Tibial artery (tissue), 4 donors: ENCODE measurements at regions not wholly inside any gene's neighbourhood (a gene's known extent, or its start where the extent isn't known, plus 50 kb on each side); places are given as distances from the start of the nearest gene placed in this dataset.

Source experiments
- DNase-seq, 2 donors: peaks; one replicate each; pipeline ENCODE4 v3.0.0-alpha.2; 2019
- H3K27ac ChIP-seq, 2 donors: fragments of 200-600 bp; sonication (generic) in 1 of 2; 1 replicate in 1 of 2; 2 replicates in 1 of 2; pipeline ENCODE4 v1.5.1; 2018 to 2019; ENCODE audit warnings: mild to moderate bottlenecking in 1 of 2
- H3K27me3 ChIP-seq, 2 donors: fragments of 200-600 bp; sonication (generic) in 1 of 2; one replicate each; pipeline versions ENCODE4 v1.5.1 to v1.6.0; 2016 to 2019
- H3K36me3 ChIP-seq, 3 donors: fragments of 200-600 bp; sonication (generic) in 2 of 3; one replicate each; pipeline ENCODE4 v1.5.1; 2016 to 2019; ENCODE audit warnings: mild to moderate bottlenecking in 2 of 3
- H3K4me1 ChIP-seq, 4 donors: fragments of 200-600 bp; sonication (generic) in 2 of 4; 1 replicate in 3 of 4; 2 replicates in 1 of 4; pipeline ENCODE4 v1.5.1; 2016 to 2019
- H3K4me3 ChIP-seq, 2 donors: fragments of 200-600 bp; sonication (generic) in 1 of 2; 1 replicate in 1 of 2; 2 replicates in 1 of 2; pipeline ENCODE4 v1.5.1; 2018 to 2019; ENCODE audit warnings: mild to moderate bottlenecking in 2 of 2
- H3K9me3 ChIP-seq, 3 donors: fragments of 200-600 bp; sonication (generic) in 1 of 3; one replicate each; pipeline ENCODE4 v1.5.1; 2016 to 2019
- intact Hi-C: fragments of 100-400 bp; cut with DNase I; formaldehyde crosslinking; loops from one replicate; pipeline ENCODE4 v1.15.0; 2023; ENCODE audit warnings: low total_unique reads
- TF ChIP-seq, protein P1 (sequence below), 2 experiments: fragments of 200-600 bp in 1 of 2; fragments of 450-650 bp in 1 of 2; IDR thresholded peaks; one replicate each; pipeline ENCODE4 v1.5.1; 2017 to 2019; ENCODE audit warnings: antibody characterized with exemption in 2 of 2, mild to moderate bottlenecking in 1 of 2, moderate library complexity in 1 of 2

DNA sequence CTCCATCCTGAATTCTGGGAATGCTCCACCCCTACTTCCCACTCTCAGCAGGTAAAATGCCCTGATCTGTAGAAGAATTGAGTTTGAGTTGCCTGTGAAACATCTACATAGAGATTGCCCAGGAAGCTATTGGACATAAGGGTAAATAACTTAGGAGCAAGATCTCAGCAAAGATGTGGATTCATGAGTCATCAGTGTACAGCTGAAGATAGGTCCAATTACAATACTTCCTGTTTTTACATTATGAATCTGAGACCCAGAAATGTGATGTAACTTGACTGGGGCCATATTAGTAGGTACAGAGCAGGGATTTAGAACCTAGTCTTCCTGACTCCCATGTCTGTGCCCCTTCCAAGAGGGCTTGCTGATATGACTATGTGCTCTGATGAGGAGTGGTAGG, 79.4 kb upstream of the FNDC3A start:
- TF ChIP-seq, protein P1, sequence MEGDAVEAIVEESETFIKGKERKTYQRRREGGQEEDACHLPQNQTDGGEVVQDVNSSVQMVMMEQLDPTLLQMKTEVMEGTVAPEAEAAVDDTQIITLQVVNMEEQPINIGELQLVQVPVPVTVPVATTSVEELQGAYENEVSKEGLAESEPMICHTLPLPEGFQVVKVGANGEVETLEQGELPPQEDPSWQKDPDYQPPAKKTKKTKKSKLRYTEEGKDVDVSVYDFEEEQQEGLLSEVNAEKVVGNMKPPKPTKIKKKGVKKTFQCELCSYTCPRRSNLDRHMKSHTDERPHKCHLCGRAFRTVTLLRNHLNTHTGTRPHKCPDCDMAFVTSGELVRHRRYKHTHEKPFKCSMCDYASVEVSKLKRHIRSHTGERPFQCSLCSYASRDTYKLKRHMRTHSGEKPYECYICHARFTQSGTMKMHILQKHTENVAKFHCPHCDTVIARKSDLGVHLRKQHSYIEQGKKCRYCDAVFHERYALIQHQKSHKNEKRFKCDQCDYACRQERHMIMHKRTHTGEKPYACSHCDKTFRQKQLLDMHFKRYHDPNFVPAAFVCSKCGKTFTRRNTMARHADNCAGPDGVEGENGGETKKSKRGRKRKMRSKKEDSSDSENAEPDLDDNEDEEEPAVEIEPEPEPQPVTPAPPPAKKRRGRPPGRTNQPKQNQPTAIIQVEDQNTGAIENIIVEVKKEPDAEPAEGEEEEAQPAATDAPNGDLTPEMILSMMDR (IDR thresholded peaks at IDR 0.05), result no peak
- H3K4me3 ChIP-seq, result no peak overlapping the region
- H3K4me1 ChIP-seq, result peaks cover 0 to 17% (median 4%) of the 10 kb centered on the region in 4 donors
- DNase-seq, result no peak
- intact Hi-C loops, result no loop called here
- no peaks in the 10 kb centered on the region for H3K36me3 ChIP-seq
- H3K27me3 ChIP-seq, result no peaks in the 10 kb centered on the region
- H3K27ac ChIP-seq, result no peak overlapping the region
- H3K9me3 ChIP-seq, result no peaks in the 10 kb centered on the region

DNA sequence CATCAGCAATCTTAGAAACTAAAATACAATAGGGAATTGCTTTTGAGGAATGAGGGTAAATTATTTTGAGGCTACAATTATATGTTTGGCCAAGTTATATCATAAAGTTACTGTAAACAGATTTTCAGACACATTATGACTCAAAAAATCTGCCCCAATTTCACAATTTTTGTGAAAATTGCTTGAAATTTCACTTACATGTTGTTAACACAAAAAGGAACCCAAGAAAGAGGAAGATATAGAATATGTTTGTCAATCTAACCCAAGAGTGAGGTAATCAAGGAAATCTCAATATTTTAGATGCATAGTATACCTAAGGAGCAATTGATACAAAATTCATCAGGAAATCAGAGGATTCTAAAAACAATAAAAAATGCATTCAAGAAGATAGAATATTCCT, 73.9 kb upstream of the FNDC3A start:
- TF ChIP-seq, protein P1 (IDR thresholded peaks at IDR 0.05), result no peak
- Histone ChIP-seq H3K36me3 (no peaks in the 10 kb centered on the region), H3K4me3 (no peak overlapping the region), H3K27me3 (no peaks in the 10 kb centered on the region), H3K27ac (no peak overlapping the region), H3K4me1 (no peaks in the 10 kb centered on the region), H3K9me3 (no peaks in the 10 kb centered on the region)
- intact Hi-C loops, result no loop called here
- no peak for DNase-seq

DNA sequence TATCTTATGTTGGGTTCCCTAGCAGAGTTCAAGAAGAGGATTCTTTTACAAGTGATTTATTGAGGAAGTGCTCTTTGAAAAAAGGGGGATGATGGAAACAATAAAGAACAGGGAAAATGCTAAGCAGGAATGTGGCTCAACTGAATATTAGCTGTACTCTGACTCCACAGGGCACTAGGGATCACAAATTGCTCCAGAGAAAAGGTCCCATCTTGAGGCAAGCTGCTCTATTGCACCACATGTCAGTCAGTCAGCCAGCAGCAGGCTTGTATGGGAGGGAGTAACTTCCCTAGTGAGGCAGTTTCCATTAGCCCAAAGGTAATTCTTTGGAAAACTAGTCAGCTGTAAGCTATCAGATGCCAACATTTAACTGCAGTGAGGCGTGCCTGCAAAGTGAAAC, 73.3 kb upstream of the FNDC3A start:
- Histone ChIP-seq H3K36me3 (no peaks in the 10 kb centered on the region), H3K4me1 (no peaks in the 10 kb centered on the region), H3K27me3 (no peaks in the 10 kb centered on the region), H3K27ac (no peak overlapping the region), H3K9me3 (no peaks in the 10 kb centered on the region), H3K4me3 (no peak overlapping the region)
- intact Hi-C loops, result no loop called here
- DNase-seq, result no peak
- TF ChIP-seq, protein P1 (IDR thresholded peaks at IDR 0.05), result no peak

DNA sequence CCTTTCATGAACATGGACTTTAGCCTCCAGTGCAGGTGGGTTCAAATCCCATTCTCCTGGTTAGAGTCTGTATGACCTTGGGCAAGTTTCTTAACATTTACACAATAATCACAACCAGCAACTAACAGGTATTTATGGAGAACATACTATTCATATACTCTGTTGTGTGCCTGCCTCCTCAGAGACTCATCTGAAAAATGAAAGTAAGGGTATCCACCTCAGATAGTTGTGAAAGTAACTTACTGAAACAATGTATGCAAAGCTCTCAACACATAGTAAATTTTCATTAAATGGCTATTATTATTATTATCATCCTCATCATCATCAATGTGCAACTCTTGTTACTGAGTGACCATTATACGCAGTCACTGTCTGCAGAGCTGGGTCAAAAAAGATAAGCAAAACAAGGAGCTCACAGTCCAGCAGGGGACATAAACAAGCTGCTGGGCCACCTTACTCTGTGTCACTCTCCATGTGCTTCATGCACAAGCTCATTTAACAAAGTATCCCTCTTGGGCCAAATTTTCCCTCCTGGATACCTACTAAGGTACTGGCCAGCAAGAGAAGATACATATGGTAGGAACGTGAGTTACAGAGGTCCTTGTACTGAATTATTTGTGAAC, 70.9 kb upstream of the FNDC3A start:
- no peak overlapping the region for H3K4me3 ChIP-seq
- H3K36me3 ChIP-seq, result no peaks in the 10 kb centered on the region
- intact Hi-C loops, result no loop called here
- peaks cover 0 to 12% (median 3%) of the 10 kb centered on the region in 4 donors for H3K4me1 ChIP-seq
- H3K9me3 ChIP-seq, result no peaks in the 10 kb centered on the region
- DNase-seq, result no peak
- H3K27ac ChIP-seq, result no peak overlapping the region
- TF ChIP-seq, protein P1 (IDR thresholded peaks at IDR 0.05), result no peak
- no peaks in the 10 kb centered on the region for H3K27me3 ChIP-seq

DNA sequence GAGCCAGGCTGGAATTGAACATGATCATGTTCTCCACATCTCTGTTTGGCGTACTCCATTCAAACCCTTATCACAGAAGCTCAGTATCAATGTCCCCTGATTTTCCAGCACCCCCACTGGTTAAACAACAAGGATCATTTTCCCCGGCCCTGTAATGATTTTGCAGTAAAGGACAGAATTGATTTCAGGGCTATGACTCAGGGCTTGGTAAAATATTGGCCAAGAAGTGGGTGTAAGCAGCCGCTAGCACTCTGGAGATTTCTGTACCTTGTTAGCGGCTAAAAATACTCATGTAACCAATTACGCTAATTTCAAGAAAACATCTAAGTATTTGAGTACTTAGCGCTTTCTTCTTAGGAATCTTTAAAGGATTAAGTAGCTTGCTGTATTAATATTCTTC, 69.5 kb upstream of the FNDC3A start:
- DNase-seq, result no peak

More for the DNA sequence above, 69.5 kb upstream of the FNDC3A start:
- Histone ChIP-seq H3K36me3 (no peaks in the 10 kb centered on the region), H3K4me3 (no peak overlapping the region), H3K9me3 (no peaks in the 10 kb centered on the region), H3K4me1 (peaks cover 0 to 12% (median 3%) of the 10 kb centered on the region in 4 donors), H3K27ac (no peak overlapping the region), H3K27me3 (no peaks in the 10 kb centered on the region)
- intact Hi-C loops, result no loop called here
- TF ChIP-seq, protein P1 (IDR thresholded peaks at IDR 0.05), result no peak
